Thyroid gland (tissue), 4 donors: ENCODE measurements at regions not wholly inside any gene's neighbourhood (a gene's known extent, or its start where the extent isn't known, plus 50 kb on each side); places are given as distances from the start of the nearest gene placed in this dataset.

Experiments used
- DNase-seq, 2 donors: peaks; one replicate each; pipeline ENCODE4 v3.0.0-alpha.2; 2019
- H3K27ac ChIP-seq, 3 donors: fragments of 200-600 bp; sonication (generic); 1 replicate in 2 of 3; 2 replicates in 1 of 3; pipeline ENCODE4 v1.5.1; 2016 to 2019; ENCODE audit warnings: mild to moderate bottlenecking in 1 of 3, moderate library complexity in 1 of 3
- H3K27me3 ChIP-seq: fragments of 200-600 bp; sonication (generic); one replicate; pipeline ENCODE4 v1.5.1; 2019
- H3K36me3 ChIP-seq, 2 donors: fragments of 200-600 bp; sonication (generic); one replicate each; pipeline ENCODE4 v1.5.1; 2016 to 2019
- H3K4me1 ChIP-seq, 2 donors: fragments of 200-600 bp; sonication (generic); one replicate each; pipeline ENCODE4 v1.5.1; 2017 to 2019
- H3K4me3 ChIP-seq, 3 donors: fragments of 200-600 bp; sonication (generic); replicated peaks in 1 of 3; 1 replicate in 2 of 3; 2 replicates in 1 of 3; pipeline ENCODE4 v1.5.1; 2016; ENCODE audit warnings: mild to moderate bottlenecking in 1 of 3
- H3K9me3 ChIP-seq: fragments of 200-600 bp; sonication (generic); one replicate; pipeline ENCODE4 v1.5.1; 2017
- CTCF ChIP-seq, 6 experiments: fragments of 200-600 bp in 3 of 6; fragments of 450-650 bp in 3 of 6; sonication (generic) in 3 of 6; IDR thresholded peaks; one replicate each; pipeline ENCODE4 v1.5.1; 2016 to 2019; ENCODE audit warnings: antibody characterized with exemption in 6 of 6, mild to moderate bottlenecking in 2 of 6, inconsistent platforms in 1 of 6, moderate library complexity in 1 of 6
- POLR2A ChIP-seq, 2 donors: fragments of 450-650 bp; IDR thresholded peaks; one replicate each; pipeline ENCODE4 v1.6.1; 2017; ENCODE audit warnings: antibody characterized with exemption in 2 of 2, mild to moderate bottlenecking in 2 of 2, moderate library complexity in 1 of 2
- WGBS, 2 donors: methylation state at CpG; one replicate each; pipeline ENCODE4 v1.1.5; 2017; 5-methylcytosine and 5-hydroxymethylcytosine counted together
- intact Hi-C: fragments of 100-400 bp; cut with DNase I; formaldehyde crosslinking; loops from one replicate; pipeline ENCODE4 v1.15.1; 2023

- DNase-seq: no peak
- no peaks in the 10 kb centered on the region for H3K4me1 ChIP-seq
- H3K9me3 ChIP-seq: no peaks in the 10 kb centered on the region
- no peaks in the 10 kb centered on the region for H3K36me3 ChIP-seq
- intact Hi-C loops: no loop called here
- no peaks in the 10 kb centered on the region for H3K27me3 ChIP-seq
- WGBS, 2 donors: 93% methylated on average over 3 of the region's 3 CpGs
- H3K4me3 ChIP-seq: no peak overlapping the region
- no peak overlapping the region for H3K27ac ChIP-seq
- TF ChIP-seq POLR2A (IDR thresholded peaks at IDR 0.05) (no peak), CTCF (IDR thresholded peaks at IDR 0.05) (no peak)
Measured at GRCh38 chr4:184892999-184893398, 67.2 kb upstream of the ACSL1 start.

GRCh38 chr4:184893801-184894571 is 68.2 kb upstream of the ACSL1 start:
- TF ChIP-seq POLR2A (IDR thresholded peaks at IDR 0.05): no peak
- H3K36me3 ChIP-seq: no peaks in the 10 kb centered on the region
- 82 to 93% methylated on average over 10 of the region's 10 CpGs for WGBS, 2 donors
- intact Hi-C loops: no loop called here
- no peak for DNase-seq
- no peaks in the 10 kb centered on the region for H3K27me3 ChIP-seq
- no peak overlapping the region for H3K27ac ChIP-seq
- no peaks in the 10 kb centered on the region for H3K4me1 ChIP-seq
- no peaks in the 10 kb centered on the region for H3K9me3 ChIP-seq
- no peak overlapping the region for H3K4me3 ChIP-seq

- H3K27me3 ChIP-seq: no peaks in the 10 kb centered on the region
- H3K36me3 ChIP-seq: no peaks in the 10 kb centered on the region
- intact Hi-C loops: no loop called here
- no peak overlapping the region for H3K4me3 ChIP-seq
- 72 to 78% methylated on average over 7 of the region's 7 CpGs for WGBS, 2 donors
- no peak for DNase-seq
- H3K4me1 ChIP-seq: peaks cover 0 to 5% of the 10 kb centered on the region in 2 donors
- H3K27ac ChIP-seq: no peak overlapping the region
- no peaks in the 10 kb centered on the region for H3K9me3 ChIP-seq
- TF ChIP-seq CTCF (IDR thresholded peaks at IDR 0.05): no peak
- TF ChIP-seq POLR2A (IDR thresholded peaks at IDR 0.05): no peak
Measured at GRCh38 chr4:184895012-184895695, 69.4 kb upstream of the ACSL1 start.

DNA sequence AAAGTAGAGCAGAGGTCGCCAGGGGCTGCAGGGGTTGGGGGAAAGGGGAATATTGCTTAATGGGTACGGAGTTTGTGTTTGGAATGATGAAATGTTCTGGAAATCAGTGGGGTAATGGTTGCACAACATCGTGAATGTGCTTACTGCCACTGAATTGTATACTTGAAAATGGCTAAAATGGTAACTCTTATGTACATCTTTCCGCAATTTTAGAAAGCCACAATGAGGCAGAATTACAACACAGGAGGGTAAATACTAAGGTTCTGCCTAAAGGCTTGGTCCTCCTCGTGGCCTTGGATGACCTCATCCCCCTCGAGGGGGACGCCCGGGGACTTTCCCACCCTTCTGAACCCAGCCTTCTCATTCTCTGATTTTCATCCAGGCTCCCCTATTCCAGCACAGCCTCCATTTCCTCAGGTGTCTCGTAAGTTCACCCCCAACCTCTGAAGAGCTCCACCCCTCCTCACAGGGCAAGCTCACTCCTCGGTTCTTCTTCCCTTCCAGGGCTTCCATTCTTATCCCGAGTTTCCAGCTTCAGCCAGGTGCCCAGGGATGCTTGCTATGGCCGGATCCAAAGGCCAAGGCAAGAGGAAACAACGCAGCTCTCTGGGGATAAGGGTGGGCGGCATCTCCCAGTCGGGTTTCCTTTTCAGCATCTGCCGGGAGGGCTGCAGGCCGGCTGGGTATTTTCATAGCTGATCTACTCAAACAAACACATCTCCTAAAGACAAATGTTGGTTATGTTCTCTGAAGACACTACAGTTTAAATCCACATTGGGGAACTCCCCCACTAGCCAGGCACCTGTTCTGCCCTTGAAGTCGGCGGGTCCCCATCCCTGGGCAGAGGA is 71.3 kb upstream of the ACSL1 start:
- H3K27me3 ChIP-seq: no peaks in the 10 kb centered on the region
- TF ChIP-seq CTCF (IDR thresholded peaks at IDR 0.05) (no peak), POLR2A (IDR thresholded peaks at IDR 0.05) (no peak)
- H3K36me3 ChIP-seq: no peaks in the 10 kb centered on the region
- no peak for DNase-seq
- peaks cover 0 to 5% of the 10 kb centered on the region in 2 donors for H3K4me1 ChIP-seq
- H3K4me3 ChIP-seq: no peak overlapping the region
- no peak overlapping the region for H3K27ac ChIP-seq
- H3K9me3 ChIP-seq: no peaks in the 10 kb centered on the region
- intact Hi-C loops: no loop called here
- WGBS, 2 donors: 79 to 80% methylated on average over 19 of the region's 19 CpGs

GRCh38 chr4:184897895-184898294 is 72.1 kb upstream of the ACSL1 start:
- WGBS, 2 donors: 74 to 76% methylated on average over 7 of the region's 7 CpGs
- no peak for DNase-seq
- Histone ChIP-seq H3K9me3 (no peaks in the 10 kb centered on the region), H3K27ac (no peak overlapping the region), H3K4me3 (no peak overlapping the region), H3K27me3 (no peaks in the 10 kb centered on the region), H3K36me3 (no peaks in the 10 kb centered on the region), H3K4me1 (peaks cover 0 to 5% of the 10 kb centered on the region in 2 donors)
- TF ChIP-seq CTCF (IDR thresholded peaks at IDR 0.05): no peak
- no peak for TF ChIP-seq POLR2A (IDR thresholded peaks at IDR 0.05)
- intact Hi-C loops: no loop called here
